H9 (cell line): ENCODE measurements at regions not wholly inside any gene's neighbourhood (a gene's known extent, or its start where the extent isn't known, plus 50 kb on each side); places are given as distances from the start of the nearest gene placed in this dataset.

Experiments used
- DNase-seq: peaks from one replicate; pipeline ENCODE4 v3.0.0-alpha.2; 2017
- H2AFZ ChIP-seq: one replicate; pipeline ENCODE4 v1.6.1; 2013; ENCODE audit warnings: mild to moderate bottlenecking, low read length, control low read depth, moderate library complexity
- H2AK5ac ChIP-seq: 2 replicates; pipeline ENCODE4 v1.6.1; 2013; ENCODE audit warnings: low read length, control low read depth, mixed read lengths; ENCODE audit not compliant: insufficient read length
- H2BK120ac ChIP-seq: one replicate; pipeline ENCODE4 v1.6.1; 2013; ENCODE audit warnings: low read depth, mild to moderate bottlenecking, low read length, control low read depth, inconsistent platforms; ENCODE audit not compliant: poor library complexity, severe bottlenecking
- H2BK12ac ChIP-seq: 2 replicates; pipeline ENCODE4 v1.6.1; 2013; ENCODE audit warnings: low read length, control low read depth, mixed read lengths, low read depth; ENCODE audit not compliant: insufficient read length
- H2BK15ac ChIP-seq: 2 replicates; pipeline ENCODE4 v1.6.1; 2013; ENCODE audit warnings: low read depth, low read length, control low read depth
- H2BK20ac ChIP-seq: one replicate; pipeline ENCODE4 v1.6.1; 2013; ENCODE audit warnings: low read depth, mild to moderate bottlenecking, low read length, control low read depth, inconsistent platforms; ENCODE audit not compliant: poor library complexity, severe bottlenecking
- H2BK5ac ChIP-seq: 2 replicates; pipeline ENCODE4 v1.6.1; 2013; ENCODE audit warnings: low read length, control low read depth, mixed read lengths; ENCODE audit not compliant: insufficient read length
- H3K14ac ChIP-seq: 2 replicates; pipeline ENCODE4 v1.6.1; 2013; ENCODE audit warnings: low read length, control low read depth; ENCODE audit not compliant: insufficient read depth
- H3K18ac ChIP-seq: 2 replicates; pipeline ENCODE4 v1.6.1; 2013; ENCODE audit warnings: low read depth, mild to moderate bottlenecking, mixed read lengths, low read length, control low read depth; ENCODE audit not compliant: insufficient read length
- H3K23ac ChIP-seq: 2 replicates; pipeline ENCODE4 v1.6.1; 2013; ENCODE audit warnings: low read length, control low read depth, mixed read lengths, low read depth; ENCODE audit not compliant: insufficient read length
- H3K23me2 ChIP-seq: 2 replicates; pipeline ENCODE4 v1.6.1; 2013; ENCODE audit warnings: low read depth, mild to moderate bottlenecking, mixed read lengths, low read length, control low read depth; ENCODE audit not compliant: insufficient read length, poor library complexity, severe bottlenecking
- H3K27ac ChIP-seq: 2 replicates; pipeline ENCODE4 v1.5.1; 2013; ENCODE audit warnings: low read length, control low read depth, mixed read lengths, low read depth; ENCODE audit not compliant: insufficient read length
- H3K27me3 ChIP-seq: 2 replicates; pipeline ENCODE4 v1.6.1; 2013; ENCODE audit warnings: low read length, control low read depth, inconsistent platforms; ENCODE audit not compliant: insufficient read depth
- H3K4ac ChIP-seq: 2 replicates; pipeline ENCODE4 v1.6.1; 2013; ENCODE audit warnings: low read depth, mild to moderate bottlenecking, control low read depth, inconsistent platforms, low read length, moderate library complexity
- H3K4me1 ChIP-seq: 2 replicates; pipeline ENCODE4 v1.6.1; 2013; ENCODE audit warnings: low read length, control low read depth, inconsistent platforms; ENCODE audit not compliant: insufficient read depth
- H3K4me2 ChIP-seq: 2 replicates; pipeline ENCODE4 v1.6.1; 2013; ENCODE audit warnings: low read length, control low read depth, mixed read lengths; ENCODE audit not compliant: insufficient read length, insufficient read depth
- H3K56ac ChIP-seq: 2 replicates; pipeline ENCODE4 v1.6.1; 2013; ENCODE audit warnings: low read depth, mild to moderate bottlenecking, mixed read lengths, low read length, control low read depth; ENCODE audit not compliant: insufficient read length
- H3K79me1 ChIP-seq: 2 replicates; pipeline ENCODE4 v1.6.1; 2013; ENCODE audit warnings: low read depth, mild to moderate bottlenecking, moderate library complexity, low read length, control low read depth, inconsistent platforms; ENCODE audit not compliant: insufficient read depth, poor library complexity, severe bottlenecking
- H3K79me2 ChIP-seq: 2 replicates; pipeline ENCODE4 v1.6.1; 2013; ENCODE audit warnings: low read length, control low read depth, inconsistent platforms; ENCODE audit not compliant: insufficient read depth
- H3K9ac ChIP-seq: 2 replicates; pipeline ENCODE4 v1.6.1; 2013; ENCODE audit warnings: low read length, control low read depth, mixed read lengths; ENCODE audit not compliant: insufficient read length; ENCODE audit errors: extremely low read depth
- H3K9me3 ChIP-seq: one replicate; pipeline ENCODE4 v1.6.1; 2013; ENCODE audit warnings: low read depth, low read length, inconsistent platforms; ENCODE audit not compliant: control insufficient read depth
- H3T11ph ChIP-seq: one replicate; pipeline ENCODE4 v1.6.1; 2013; ENCODE audit warnings: mild to moderate bottlenecking, low read length, control low read depth, inconsistent platforms
- H4K20me1 ChIP-seq: one replicate; pipeline ENCODE4 v1.6.1; 2013; ENCODE audit not compliant: control insufficient read depth, insufficient read length, insufficient read depth
- H4K5ac ChIP-seq: 2 replicates; pipeline ENCODE4 v1.6.1; 2013; ENCODE audit warnings: low read depth, mild to moderate bottlenecking, mixed read lengths, low read length, control low read depth; ENCODE audit not compliant: insufficient read length
- H4K8ac ChIP-seq: replicated peaks from 2 replicates; pipeline ENCODE4 v1.6.1; 2013; ENCODE audit warnings: low read length, control low read depth, mixed read lengths, low read depth; ENCODE audit not compliant: insufficient read length
- H4K91ac ChIP-seq: 2 replicates; pipeline ENCODE4 v1.6.1; 2013; ENCODE audit warnings: low read depth, mild to moderate bottlenecking, moderate library complexity, mixed read lengths, low read length, control low read depth; ENCODE audit not compliant: insufficient read length
- H3K27ac Mint-ChIP-seq, 3 experiments: 2 replicates in 2 of 3; 3 replicates in 1 of 3; pipeline ENCODE4 v1.8.0; 2020 to 2021; ENCODE audit warnings: mixed read lengths in 3 of 3, mild to moderate bottlenecking in 1 of 3, moderate library complexity in 1 of 3
- H3K27me3 Mint-ChIP-seq: 2 replicates; pipeline ENCODE4 v1.8.0; 2021; ENCODE audit warnings: low read depth, mild to moderate bottlenecking, moderate library complexity, mixed read lengths
- H3K36me3 Mint-ChIP-seq, 3 experiments: 2 replicates in 2 of 3; 3 replicates in 1 of 3; pipeline ENCODE4 v1.8.0; 2020 to 2021; ENCODE audit warnings: low read depth in 3 of 3, mixed read lengths in 3 of 3; ENCODE audit not compliant: insufficient read depth in 1 of 3
- H3K4me1 Mint-ChIP-seq, 2 experiments: 2 replicates each; pipeline ENCODE4 v1.8.0; 2020; ENCODE audit warnings: mixed read lengths in 2 of 2
- H3K4me3 Mint-ChIP-seq, 2 experiments: 2 replicates in 1 of 2; 3 replicates in 1 of 2; pipeline ENCODE4 v1.8.0; 2020 to 2021; ENCODE audit warnings: mild to moderate bottlenecking in 2 of 2, mixed read lengths in 2 of 2, moderate library complexity in 1 of 2
- H3K9me3 Mint-ChIP-seq, 2 experiments: 2 replicates in 1 of 2; 3 replicates in 1 of 2; pipeline ENCODE4 v1.8.0; 2020; ENCODE audit warnings: mild to moderate bottlenecking in 2 of 2, mixed read lengths in 2 of 2, moderate library complexity in 1 of 2
- CTCF ChIP-seq: fragments of 200-600 bp; sonication (generic); conservative IDR thresholded peaks from 3 replicates; pipeline ENCODE4 v1.8.0; 2021; ENCODE audit warnings: antibody characterized with exemption, mild to moderate bottlenecking
- WGBS: extraction: QIAGEN DNeasy Blood & Tissue Kit; methylation state at CpG from one replicate; pipeline ENCODE4 v1.1.7; 2013; ENCODE audit warnings: missing lambda C conversion rate, low lambda C conversion rate, mixed read lengths; ENCODE audit not compliant: insufficient read length; ENCODE audit errors: extremely low coverage; 5-methylcytosine and 5-hydroxymethylcytosine counted together

DNA sequence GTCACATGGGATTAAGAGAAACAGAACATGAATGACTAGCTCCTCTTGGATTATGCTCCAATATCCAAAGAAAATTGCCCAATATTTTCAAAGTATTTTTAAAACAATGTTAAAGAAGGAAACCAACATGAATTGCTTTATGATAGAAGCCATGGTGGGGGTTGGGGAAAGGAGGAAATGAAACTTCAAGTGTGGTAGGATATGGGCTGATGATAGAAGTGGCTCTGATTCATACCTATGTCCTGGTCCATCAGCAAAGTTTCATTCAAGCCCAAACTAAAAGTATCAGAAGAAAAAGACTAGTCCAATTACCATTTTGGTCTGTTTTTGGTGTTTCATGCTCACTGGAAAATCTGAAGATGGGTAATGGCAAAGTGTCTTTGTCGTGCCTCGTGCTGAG, 104.2 kb upstream of the PROX1 start:
- no peak overlapping the region for H2BK20ac ChIP-seq
- no peak overlapping the region for H4K5ac ChIP-seq
- H3K4ac ChIP-seq, result no peak overlapping the region
- no peak overlapping the region for H3T11ph ChIP-seq
- no peaks in the 10 kb centered on the region for H3K79me2 ChIP-seq
- no peak overlapping the region for H3K27ac ChIP-seq
- no peak overlapping the region for H3K9ac ChIP-seq
- no peak overlapping the region for H2BK120ac ChIP-seq
- DNase-seq, result no peak
- no peaks in the 10 kb centered on the region for H3K9me3 ChIP-seq
- H3K18ac ChIP-seq, result no peak overlapping the region
- no peak overlapping the region for H4K8ac ChIP-seq
- H3K4me1 ChIP-seq, result no peaks in the 10 kb centered on the region; the same call in 1 of the 2 replicates
- no peaks in the 10 kb centered on the region for H3K79me1 ChIP-seq
- no peak overlapping the region for H3K4me2 ChIP-seq
- peaks cover 2% of the 10 kb centered on the region for H3K27me3 Mint-ChIP-seq
- WGBS, result no CpG with 5 or more reads among the region's 2 CpGs
- no peak overlapping the region for H2AK5ac ChIP-seq
- H3K4me3 Mint-ChIP-seq, result no peak overlapping the region
- no peaks in the 10 kb centered on the region for H3K23me2 ChIP-seq
- no peaks in the 10 kb centered on the region; a peak in 2 of 5 replicates for H3K9me3 Mint-ChIP-seq
- no peak for TF ChIP-seq CTCF
- no peak overlapping the region for H2BK5ac ChIP-seq
- no peak overlapping the region for H2BK15ac ChIP-seq
- H3K56ac ChIP-seq, result no peak overlapping the region
- no peaks in the 10 kb centered on the region for H3K36me3 Mint-ChIP-seq
- no peak overlapping the region for H3K23ac ChIP-seq
- no peak overlapping the region for H3K14ac ChIP-seq
- no peaks in the 10 kb centered on the region for H4K20me1 ChIP-seq
- no peak overlapping the region for H4K91ac ChIP-seq
- no peak overlapping the region for H2BK12ac ChIP-seq
- H3K27ac Mint-ChIP-seq, result no peak overlapping the region
- no peaks in the 10 kb centered on the region for H3K27me3 ChIP-seq
- peaks cover 0 to 6% of the 10 kb centered on the region in 2 experiments; a peak in 2 of 4 replicates for H3K4me1 Mint-ChIP-seq
- no peak overlapping the region for H2AFZ ChIP-seq
